ENCODE measurements at regions not wholly inside any gene's neighbourhood (a gene's known extent, or its start where the extent isn't known, plus 50 kb on each side); places are given as distances from the start of the nearest gene placed in this dataset.

- no peak overlapping the region for H2AFZ ChIP-seq (ENCODE audit: low read length)
- no peaks in the 10 kb centered on the region for H3K4me1 ChIP-seq (ENCODE audit: control insufficient read depth, extremely low read depth, insufficient read depth, low read length)
- no peak overlapping the region for H3K9ac ChIP-seq (ENCODE audit: insufficient read depth, low read length)
- no peaks in the 10 kb centered on the region for H3K27me3 ChIP-seq (ENCODE audit: control insufficient read depth, insufficient read depth, low read length)
- no peak for DNase-seq (ENCODE audit: low read depth in 2 of 2)
- TF ChIP-seq CTCF (conservative IDR thresholded peaks at IDR 0.05 in 1 of 2, IDR thresholded peaks at IDR 0.05 in 1 of 2; ENCODE audit: low read depth in 1 of 2, low read length in 2 of 2) (no peak), EZH2 (IDR thresholded peaks at IDR 0.05; ENCODE audit: low read length, missing control alignments) (no peak)
- H3K4me3 ChIP-seq (replicated peaks in 1 of 4; ENCODE audit: control extremely low read depth in 1 of 4, insufficient read depth in 1 of 4, low read depth in 3 of 4, low read length in 4 of 4): no peak overlapping the region
- H3K27ac ChIP-seq (ENCODE audit: insufficient read depth, low read length): no peak overlapping the region
- H4K20me1 ChIP-seq (ENCODE audit: control insufficient read depth, extremely low read depth, insufficient read depth, low read length): no peaks in the 10 kb centered on the region
- no peaks in the 10 kb centered on the region for H3K9me3 ChIP-seq (ENCODE audit: control insufficient read depth, insufficient read depth, low read depth, low read length)
- no peak overlapping the region for H3K4me2 ChIP-seq (ENCODE audit: extremely low read depth, insufficient read depth, low read length)
- no peaks in the 10 kb centered on the region for H3K79me2 ChIP-seq (ENCODE audit: control insufficient read depth, insufficient read depth, low read length)
- no peaks in the 10 kb centered on the region for H3K36me3 ChIP-seq (ENCODE audit: control insufficient read depth, insufficient read depth, low read length)
These were observed 98.5 kb downstream of the HDGFL1 start for GRCh38 chr6:22667855-22668254.

- Histone ChIP-seq H3K27me3 (ENCODE audit: control insufficient read depth, insufficient read depth, low read length) (no peaks in the 10 kb centered on the region), H3K79me2 (ENCODE audit: control insufficient read depth, insufficient read depth, low read length) (no peaks in the 10 kb centered on the region), H2AFZ (ENCODE audit: low read length) (no peak overlapping the region), H3K36me3 (ENCODE audit: control insufficient read depth, insufficient read depth, low read length) (no peaks in the 10 kb centered on the region), H4K20me1 (ENCODE audit: control insufficient read depth, extremely low read depth, insufficient read depth, low read length) (no peaks in the 10 kb centered on the region), H3K27ac (ENCODE audit: insufficient read depth, low read length) (no peak overlapping the region), H3K9me3 (ENCODE audit: control insufficient read depth, insufficient read depth, low read depth, low read length) (no peaks in the 10 kb centered on the region), H3K4me2 (ENCODE audit: extremely low read depth, insufficient read depth, low read length) (no peak overlapping the region), H3K4me3 (replicated peaks in 1 of 4; ENCODE audit: control extremely low read depth in 1 of 4, insufficient read depth in 1 of 4, low read depth in 3 of 4, low read length in 4 of 4) (no peak overlapping the region), H3K4me1 (ENCODE audit: control insufficient read depth, extremely low read depth, insufficient read depth, low read length) (no peaks in the 10 kb centered on the region), H3K9ac (ENCODE audit: insufficient read depth, low read length) (no peak overlapping the region)
- DNase-seq (ENCODE audit: low read depth in 2 of 2): peak in 1 of 2 donors; percentile 86
- TF ChIP-seq EZH2 (IDR thresholded peaks at IDR 0.05; ENCODE audit: low read length, missing control alignments) (no peak), CTCF (conservative IDR thresholded peaks at IDR 0.05 in 1 of 2, IDR thresholded peaks at IDR 0.05 in 1 of 2; ENCODE audit: low read depth in 1 of 2, low read length in 2 of 2) (no peak)
These were observed 98.9 kb downstream of the HDGFL1 start for GRCh38 chr6:22668307-22668706.

- H3K27me3 ChIP-seq (ENCODE audit: control insufficient read depth, insufficient read depth, low read length): no peaks in the 10 kb centered on the region
- no peak overlapping the region for H2AFZ ChIP-seq (ENCODE audit: low read length)
- no peak for DNase-seq (ENCODE audit: low read depth in 2 of 2)
- H3K4me3 ChIP-seq (replicated peaks in 1 of 4; ENCODE audit: control extremely low read depth in 1 of 4, insufficient read depth in 1 of 4, low read depth in 3 of 4, low read length in 4 of 4): no peak overlapping the region
- no peaks in the 10 kb centered on the region for H3K79me2 ChIP-seq (ENCODE audit: control insufficient read depth, insufficient read depth, low read length)
- H4K20me1 ChIP-seq (ENCODE audit: control insufficient read depth, extremely low read depth, insufficient read depth, low read length): no peaks in the 10 kb centered on the region
- H3K9me3 ChIP-seq (ENCODE audit: control insufficient read depth, insufficient read depth, low read depth, low read length): no peaks in the 10 kb centered on the region
- no peak overlapping the region for H3K9ac ChIP-seq (ENCODE audit: insufficient read depth, low read length)
- H3K4me1 ChIP-seq (ENCODE audit: control insufficient read depth, extremely low read depth, insufficient read depth, low read length): no peaks in the 10 kb centered on the region
- TF ChIP-seq CTCF (conservative IDR thresholded peaks at IDR 0.05 in 1 of 2, IDR thresholded peaks at IDR 0.05 in 1 of 2; ENCODE audit: low read depth in 1 of 2, low read length in 2 of 2): no peak
- TF ChIP-seq EZH2 (IDR thresholded peaks at IDR 0.05; ENCODE audit: low read length, missing control alignments): no peak
- no peak overlapping the region for H3K4me2 ChIP-seq (ENCODE audit: extremely low read depth, insufficient read depth, low read length)
- H3K36me3 ChIP-seq (ENCODE audit: control insufficient read depth, insufficient read depth, low read length): no peaks in the 10 kb centered on the region
- no peak overlapping the region for H3K27ac ChIP-seq (ENCODE audit: insufficient read depth, low read length)
These were observed 99.4 kb downstream of the HDGFL1 start for GRCh38 chr6:22668717-22669116.
